DMS 273 (cell line): ENCODE measurements at regions not wholly inside any gene's neighbourhood (a gene's known extent, or its start where the extent isn't known, plus 50 kb on each side); places are given as distances from the start of the nearest gene placed in this dataset.

ENCODE experiments used
- DNase-seq: peaks from one replicate; lab custom pipeline; 2025; ENCODE audit not compliant: unreplicated experiment; lab: John Stamatoyannopoulos, UW

- DNase-seq, result no peak
These were observed 151.1 kb upstream of the TSHZ3 start for GRCh38 chr19:31500197-31500830.

GRCh38 chr19:31500946-31501345 lies 151.7 kb upstream of the TSHZ3 start:
- DNase-seq, result no peak

GRCh38 chr19:31501427-31502195 lies 152.4 kb upstream of the TSHZ3 start:
- DNase-seq, result no peak

GRCh38 chr19:31502536-31503170 lies 153.4 kb upstream of the TSHZ3 start:
- no peak for DNase-seq

- no peak for DNase-seq
These were observed 154.0 kb upstream of the TSHZ3 start for GRCh38 chr19:31503211-31503610.

- DNase-seq, result no peak
These were observed 155.0 kb upstream of the TSHZ3 start for GRCh38 chr19:31504221-31504620.

- no peak for DNase-seq
These were observed 156.3 kb upstream of the TSHZ3 start for GRCh38 chr19:31505596-31505910.

GRCh38 chr19:31506102-31506501 lies 156.9 kb upstream of the TSHZ3 start:
- DNase-seq, result no peak

- no peak for DNase-seq
These were observed 161.4 kb upstream of the TSHZ3 start for GRCh38 chr19:31510635-31511034.

- DNase-seq, result no peak
These were observed 161.9 kb upstream of the TSHZ3 start for GRCh38 chr19:31511098-31511497.

- no peak for DNase-seq
These were observed 162.5 kb upstream of the TSHZ3 start for GRCh38 chr19:31511696-31512095.

GRCh38 chr19:31512181-31512970 lies 163.1 kb upstream of the TSHZ3 start:
- DNase-seq, result no peak

- DNase-seq, result no peak
These were observed 164.6 kb upstream of the TSHZ3 start for GRCh38 chr19:31513841-31514240.

GRCh38 chr19:31515931-31516330 lies 166.7 kb upstream of the TSHZ3 start:
- no peak for DNase-seq

- DNase-seq, result no peak
These were observed 167.5 kb upstream of the TSHZ3 start for GRCh38 chr19:31516756-31517155.

GRCh38 chr19:31517224-31518180 lies 168.3 kb upstream of the TSHZ3 start:
- DNase-seq, result no peak

- no peak for DNase-seq
These were observed 169.2 kb upstream of the TSHZ3 start for GRCh38 chr19:31518216-31519020.

GRCh38 chr19:31519256-31519655 lies 170.0 kb upstream of the TSHZ3 start:
- no peak for DNase-seq

GRCh38 chr19:31519908-31520307 lies 170.7 kb upstream of the TSHZ3 start:
- DNase-seq, result no peak

GRCh38 chr19:31520633-31521032 lies 171.4 kb upstream of the TSHZ3 start:
- no peak for DNase-seq
